ENCODE measurements at regions not wholly inside any gene's neighbourhood (a gene's known extent, or its start where the extent isn't known, plus 50 kb on each side); places are given as distances from the start of the nearest gene placed in this dataset.
"Not testable (repeated sequence)": the region's sequence is repeated elsewhere in the genome, so short reads cannot be mapped to it uniquely, and the experiment has no call there.

DNA sequence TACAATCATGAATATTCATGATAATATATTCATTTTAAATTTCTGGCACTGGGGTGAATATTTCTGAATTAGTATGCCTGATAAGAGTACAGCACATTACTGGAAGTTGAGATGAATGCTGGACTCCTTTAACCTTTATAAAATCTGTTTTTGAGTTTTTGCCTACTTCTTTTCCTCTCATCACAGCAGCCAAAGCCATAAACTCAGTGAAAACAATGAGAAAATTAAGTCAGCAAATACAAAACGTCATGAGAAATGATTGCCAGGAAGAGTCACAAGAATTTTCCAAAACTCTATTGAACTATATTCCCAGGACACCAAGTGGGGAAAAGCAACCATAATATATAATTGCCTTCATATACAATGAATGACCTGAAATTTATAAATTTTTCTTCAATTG is 837.6 kb downstream of the TBC1D32 start:
- no peak for DNase-seq (ENCODE audit: low spot score)

DNA sequence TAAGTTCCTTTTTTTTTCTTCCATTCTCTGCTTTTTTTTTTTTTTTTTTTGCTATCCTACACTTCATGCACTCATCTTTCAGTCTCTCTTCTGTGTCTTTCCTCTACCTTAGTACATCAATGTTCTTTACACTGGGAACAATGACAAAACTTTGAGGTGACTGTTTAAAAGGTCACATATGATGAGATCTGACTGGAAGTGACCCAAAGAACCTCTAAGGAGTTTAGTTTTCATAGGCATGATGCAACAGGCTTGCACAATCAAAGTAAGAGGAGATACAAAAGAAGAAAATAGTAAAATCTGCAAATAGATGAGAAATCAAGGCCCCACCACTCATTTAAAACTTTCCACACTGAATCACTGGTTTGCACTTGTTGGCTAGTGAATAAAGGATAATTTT is 840.8 kb downstream of the TBC1D32 start:
- DNase-seq (ENCODE audit: low spot score) = no peak

DNA sequence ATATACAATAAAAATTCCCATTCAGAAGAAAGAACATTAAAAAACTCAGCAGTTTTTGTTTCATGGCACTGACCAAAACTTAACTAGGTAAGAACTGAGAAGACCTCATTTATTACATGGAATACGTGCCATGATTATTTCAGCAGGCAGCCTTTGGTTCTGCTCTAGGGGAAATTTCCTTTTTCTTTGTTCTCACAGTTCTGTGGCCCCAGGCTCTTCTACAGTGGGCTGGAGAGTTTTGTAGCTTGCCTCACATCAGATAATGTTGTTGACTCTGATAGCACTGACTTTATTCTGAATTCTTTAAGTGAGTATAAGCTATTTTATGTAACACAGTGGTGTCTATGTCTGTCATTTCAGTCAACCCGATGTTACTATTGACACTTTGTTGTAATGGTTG is 844.3 kb downstream of the TBC1D32 start:
- DNase-seq (ENCODE audit: low spot score) = no peak

DNA sequence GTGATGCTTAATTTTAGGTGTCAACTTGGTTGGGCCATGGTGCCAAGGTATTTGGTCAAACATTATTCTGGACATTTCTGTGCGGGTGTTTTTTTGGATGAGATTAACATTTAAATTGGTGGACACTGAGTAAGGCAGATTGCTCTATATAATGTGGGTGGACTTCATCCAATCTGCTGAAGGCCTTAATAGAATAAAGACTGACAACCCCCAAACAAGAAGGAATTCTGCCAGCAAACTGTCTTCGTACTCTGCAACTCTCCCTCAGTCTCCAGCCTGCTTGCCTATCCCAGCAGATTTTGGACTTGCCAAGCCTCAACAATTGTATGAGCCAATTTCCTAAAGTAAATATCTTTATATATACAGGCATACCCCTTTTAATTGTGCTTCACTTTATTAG is 850.1 kb downstream of the TBC1D32 start:
- no peak for DNase-seq (ENCODE audit: low spot score)

DNA sequence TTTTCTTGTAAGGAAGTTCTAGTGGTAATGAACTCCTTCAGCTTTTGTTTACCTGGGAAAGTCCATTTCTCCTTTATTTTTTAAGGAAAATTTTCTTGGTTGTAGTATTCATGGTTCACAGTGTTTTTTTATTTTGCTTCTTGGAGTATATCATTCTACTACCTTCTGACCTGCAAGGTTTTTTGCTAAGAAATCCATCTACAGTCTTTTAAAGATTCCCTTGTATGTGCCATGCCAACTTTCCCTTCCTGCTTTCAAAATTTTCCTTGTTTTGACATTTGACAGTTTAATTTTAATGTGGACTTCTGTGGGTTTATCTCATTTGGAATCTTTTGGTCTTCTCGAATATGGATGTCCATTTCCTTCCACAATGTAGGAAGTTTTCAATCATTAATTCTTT is 855.6 kb downstream of the TBC1D32 start:
- no peak for DNase-seq (ENCODE audit: low spot score)

DNA sequence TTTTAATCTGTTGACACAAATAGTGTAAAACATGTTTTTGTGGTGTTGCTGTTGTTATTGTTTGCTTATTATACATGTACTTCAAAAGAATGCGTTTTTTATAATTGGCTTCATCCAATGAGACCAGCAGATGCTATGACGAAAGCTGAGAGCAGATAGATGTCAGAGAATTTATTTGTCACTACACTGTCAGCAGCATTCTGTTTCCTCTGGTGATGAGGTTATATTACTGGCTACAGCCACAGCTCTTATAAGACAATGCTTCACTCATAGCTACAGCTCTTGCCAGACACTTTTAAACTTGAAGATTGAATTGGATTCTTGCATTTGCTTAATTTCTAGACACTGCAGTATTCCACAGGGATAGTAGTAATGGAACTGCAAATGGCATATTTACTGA is 860.5 kb downstream of the TBC1D32 start:
- no peak for DNase-seq (ENCODE audit: low spot score)

DNA sequence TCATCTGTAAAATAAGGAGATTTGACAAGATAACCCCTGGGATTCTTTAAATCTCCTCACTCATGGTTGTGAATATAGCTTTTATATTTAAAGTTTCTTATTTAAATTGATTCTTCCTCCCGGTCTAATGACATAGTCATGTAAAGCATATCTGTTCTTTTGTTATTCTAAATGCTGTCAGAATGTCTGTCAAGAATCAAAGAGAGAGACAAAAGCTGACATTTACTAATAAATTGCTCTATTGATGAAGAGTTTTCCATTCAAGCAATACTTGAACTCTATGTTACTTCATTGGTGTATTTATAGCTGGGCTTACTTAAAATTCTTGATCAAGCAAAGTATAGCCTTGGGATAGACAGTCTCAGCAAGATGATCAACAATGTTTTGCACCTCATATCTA is 865.8 kb downstream of the TBC1D32 start:
- no peak for DNase-seq (ENCODE audit: low spot score)

DNA sequence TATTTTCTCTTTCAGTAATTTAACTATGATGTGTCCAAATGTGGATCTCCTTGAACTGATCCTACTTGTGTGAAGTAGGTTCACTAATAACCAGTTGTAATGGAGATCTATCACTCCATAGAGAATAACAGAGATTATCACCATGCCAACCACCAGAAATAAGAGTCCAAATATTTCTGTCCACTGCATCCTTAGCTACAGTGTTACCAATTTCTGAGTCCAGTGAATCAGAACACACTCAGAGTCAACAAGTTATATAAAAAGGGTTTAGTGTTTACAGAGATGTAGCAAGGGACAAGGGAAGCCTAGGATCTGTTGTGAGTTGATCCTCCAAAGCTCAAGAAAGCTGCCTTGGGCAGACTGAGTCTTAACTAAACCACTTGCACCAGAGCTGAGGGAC is 882.8 kb downstream of the TBC1D32 start:
- DNase-seq (ENCODE audit: low spot score) = no peak

DNA sequence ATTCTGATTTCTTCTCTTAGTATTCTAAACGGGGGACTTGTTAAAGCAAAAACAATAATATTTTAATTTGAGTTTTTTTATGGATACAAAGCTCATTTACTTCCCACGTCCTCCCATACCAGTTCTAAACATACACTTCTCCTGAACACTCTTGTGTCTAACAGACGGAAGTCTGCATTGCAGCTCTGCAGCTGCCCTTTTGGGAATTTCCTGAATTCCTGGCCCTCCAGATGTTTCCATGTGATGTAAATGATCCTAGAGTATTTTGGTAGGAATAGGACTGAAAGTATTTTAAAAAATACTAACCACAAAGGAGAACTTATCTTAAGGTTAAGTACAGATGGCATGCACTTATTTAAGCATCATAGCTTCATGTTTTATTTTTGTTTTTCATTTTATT is 886.7 kb downstream of the TBC1D32 start:
- no peak for DNase-seq (ENCODE audit: low spot score)

DNA sequence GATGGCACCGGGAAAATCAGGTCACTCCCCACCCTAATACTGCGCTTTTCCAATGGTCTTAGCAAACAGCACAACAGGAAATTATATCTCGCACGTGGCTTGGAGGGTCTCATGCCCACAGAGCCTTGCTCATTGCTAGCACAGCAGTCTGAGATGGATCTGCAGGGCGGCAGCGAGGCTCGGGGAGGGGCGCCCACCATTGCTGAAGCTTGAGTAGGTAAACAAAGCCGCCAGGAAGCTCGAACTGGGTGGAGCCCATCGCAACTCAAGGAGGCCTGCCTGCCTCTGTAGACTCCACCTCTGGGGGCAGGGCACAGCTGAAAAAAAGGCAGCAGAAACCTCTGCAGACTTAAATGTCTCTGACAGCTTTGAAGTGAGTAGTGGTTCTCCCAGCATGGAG is 901.4 kb downstream of the TBC1D32 start:
- DNase-seq (ENCODE audit: low spot score) = not testable (repeated sequence)

DNA sequence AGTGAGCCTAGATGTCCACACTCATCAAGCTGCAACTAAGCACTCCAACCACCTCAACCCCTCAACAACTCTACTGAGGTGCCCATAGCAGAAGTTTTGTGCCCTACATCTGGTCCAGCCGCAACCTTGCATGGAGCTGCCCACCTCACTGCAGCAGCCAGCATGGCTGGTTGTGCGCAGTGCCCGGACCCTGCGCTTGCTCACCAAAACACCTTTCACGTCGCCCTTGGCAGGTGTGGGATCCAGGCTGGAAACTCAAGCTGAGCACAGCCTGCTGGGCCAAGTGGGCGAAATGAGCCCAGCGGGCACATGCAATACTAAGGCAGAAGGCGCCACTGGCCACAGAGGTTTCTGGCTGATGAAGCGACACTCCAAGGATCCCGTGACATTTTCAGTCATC is 902.4 kb downstream of the TBC1D32 start:
- no peak for DNase-seq (ENCODE audit: low spot score)

DNA sequence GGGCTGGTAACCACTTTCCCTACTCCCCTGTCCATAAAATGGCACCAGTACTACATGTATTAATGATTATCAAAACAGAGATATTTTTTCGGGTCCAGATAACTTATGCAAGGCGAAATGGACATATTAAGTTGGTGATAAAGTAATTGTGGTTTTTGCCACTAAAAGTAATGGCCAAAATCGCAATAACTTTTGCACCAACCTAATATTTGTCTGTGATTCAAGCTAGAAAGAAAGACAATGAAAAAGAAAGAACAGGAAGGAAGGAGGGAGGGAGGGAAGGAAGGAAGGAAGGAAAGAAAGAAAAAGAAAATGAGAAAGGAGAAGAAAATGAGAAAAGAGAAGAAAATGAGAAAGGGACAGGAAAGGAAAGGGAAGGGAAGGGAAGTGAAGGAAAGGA is 922.9 kb downstream of the TBC1D32 start:
- DNase-seq (ENCODE audit: low spot score) = no peak

DNA sequence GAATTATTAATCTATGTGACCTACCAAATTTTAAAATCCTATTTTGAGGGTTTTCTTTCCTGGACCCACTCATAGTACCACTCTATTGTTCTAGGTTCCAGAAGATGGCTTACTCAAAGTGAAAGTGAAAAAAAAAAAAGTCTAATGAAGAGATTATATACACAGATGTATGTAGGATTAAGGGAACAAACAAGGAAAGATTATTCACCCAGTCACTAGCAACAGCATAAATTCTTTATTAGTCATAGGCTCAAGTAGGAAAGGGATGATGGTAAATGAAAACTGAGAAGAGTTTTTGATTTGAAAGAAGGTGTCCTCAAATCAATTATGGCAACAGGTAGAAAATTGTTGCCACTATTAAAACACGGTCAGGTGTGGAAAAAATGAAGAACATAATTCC is 923.7 kb downstream of the TBC1D32 start:
- DNase-seq (ENCODE audit: low spot score) = no peak

DNA sequence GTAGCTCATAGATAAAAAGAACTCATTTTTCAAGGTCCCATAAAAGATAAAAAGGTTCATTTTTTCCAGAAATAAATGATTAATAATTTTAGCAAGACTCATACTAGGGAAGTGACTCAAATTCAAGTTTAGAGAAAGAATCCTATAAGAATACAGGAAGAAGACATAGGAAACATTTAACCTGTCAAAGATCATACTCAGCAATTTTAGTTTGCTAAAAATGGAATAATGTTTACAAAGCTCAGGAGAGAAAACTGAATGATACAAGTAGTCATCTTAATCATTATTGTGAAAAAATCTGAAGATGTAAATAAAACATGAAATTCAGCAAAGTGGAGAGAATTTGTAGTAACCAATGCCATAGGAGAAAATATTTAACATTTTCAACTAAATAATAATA is 926.6 kb downstream of the TBC1D32 start:
- DNase-seq (ENCODE audit: low spot score) = no peak

DNA sequence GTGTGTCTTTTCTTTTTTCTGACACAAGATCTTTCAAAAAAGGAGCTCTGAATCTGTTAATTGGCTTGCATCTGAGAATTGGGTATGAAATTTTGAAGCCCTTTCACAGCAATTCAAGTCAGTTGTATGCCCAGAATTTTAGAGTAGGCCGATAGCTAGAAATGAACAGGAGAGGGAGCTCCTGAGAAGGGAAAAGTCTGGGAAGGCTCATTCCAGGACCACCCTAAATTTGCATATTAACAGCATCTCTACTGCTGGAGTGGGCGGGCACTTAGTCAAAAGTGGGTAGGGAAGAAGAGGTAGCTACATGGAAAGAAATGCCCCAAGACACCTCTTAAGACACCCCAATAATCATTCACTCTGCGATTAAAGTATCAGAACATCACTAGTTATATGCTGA is 928.3 kb downstream of the TBC1D32 start:
- DNase-seq (ENCODE audit: low spot score) = no peak

DNA sequence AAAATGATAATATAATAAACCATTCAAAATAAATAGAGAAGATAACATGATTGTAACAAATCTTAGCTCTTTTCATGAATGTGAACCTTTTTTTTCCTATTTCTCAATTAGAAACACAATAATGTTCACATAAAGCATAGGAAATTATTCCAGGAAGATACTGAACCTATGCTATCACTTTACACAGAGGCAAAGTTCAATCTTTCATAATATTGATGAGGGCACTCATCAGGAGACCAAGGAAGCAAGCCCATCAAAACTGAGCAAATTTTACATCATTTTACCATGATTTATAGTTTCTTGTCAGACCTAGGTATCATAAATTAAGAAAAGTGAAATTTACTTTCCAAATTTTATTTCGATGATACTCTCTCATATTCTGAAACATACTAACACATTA is 938.5 kb downstream of the TBC1D32 start:
- no peak for DNase-seq (ENCODE audit: low spot score)

DNA sequence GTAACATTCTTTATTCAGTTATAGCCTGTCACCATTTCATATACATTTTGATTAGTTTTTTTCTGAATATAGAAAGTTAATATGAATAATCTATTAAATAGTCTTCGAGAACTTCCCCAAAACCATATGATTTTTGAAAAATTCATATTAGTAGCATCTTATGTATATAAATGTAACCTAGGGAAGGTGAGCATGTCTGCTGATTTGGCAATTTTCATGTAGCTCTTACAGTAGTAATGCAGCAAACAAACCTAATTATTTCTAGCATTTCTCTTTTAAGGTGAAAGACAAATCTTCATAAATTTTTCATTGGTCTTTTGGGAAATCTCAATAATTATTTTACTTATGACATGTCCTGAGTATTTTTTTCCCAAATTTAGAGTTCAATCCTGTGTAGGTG is 939.0 kb downstream of the TBC1D32 start:
- no peak for DNase-seq (ENCODE audit: low spot score)

DNA sequence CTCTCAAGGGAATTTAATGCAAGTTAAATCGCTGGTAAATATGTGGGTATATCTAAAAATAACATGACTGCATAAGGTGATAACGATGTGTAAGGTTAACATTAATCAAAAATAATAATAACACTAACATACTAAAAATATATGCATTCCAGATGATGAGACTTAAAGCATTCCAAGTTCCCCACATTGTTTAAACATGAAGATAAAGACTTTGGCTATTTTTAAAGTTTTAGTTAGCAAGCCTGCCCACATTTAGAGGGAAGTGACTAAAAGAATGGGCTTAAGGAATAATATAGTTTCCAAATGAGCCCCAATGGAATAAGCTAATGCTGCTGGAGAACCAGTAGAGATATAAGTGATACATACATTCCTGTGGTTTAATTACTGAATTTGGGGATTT is 941.3 kb downstream of the TBC1D32 start:
- no peak for DNase-seq (ENCODE audit: low spot score)

DNA sequence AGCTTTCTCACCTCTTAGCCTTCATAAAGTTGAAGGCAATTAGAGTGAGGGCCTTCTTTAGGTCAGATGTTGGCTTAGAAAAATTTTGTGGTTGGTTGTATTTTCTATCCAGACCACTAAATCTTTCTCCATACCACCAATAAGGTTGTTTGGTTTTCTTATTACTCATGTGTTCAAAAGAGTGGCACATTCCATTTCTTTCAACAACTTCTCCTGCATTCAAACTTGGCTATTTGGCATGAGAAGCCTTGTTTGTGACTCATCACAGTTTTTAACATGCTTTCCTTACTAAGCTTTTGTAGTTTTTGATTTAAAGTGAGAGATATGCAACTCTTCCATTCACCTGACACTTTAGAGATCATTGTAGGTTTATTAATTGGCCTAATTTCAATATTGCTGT is 949.6 kb downstream of the TBC1D32 start:
- no peak for DNase-seq (ENCODE audit: low spot score)

DNA sequence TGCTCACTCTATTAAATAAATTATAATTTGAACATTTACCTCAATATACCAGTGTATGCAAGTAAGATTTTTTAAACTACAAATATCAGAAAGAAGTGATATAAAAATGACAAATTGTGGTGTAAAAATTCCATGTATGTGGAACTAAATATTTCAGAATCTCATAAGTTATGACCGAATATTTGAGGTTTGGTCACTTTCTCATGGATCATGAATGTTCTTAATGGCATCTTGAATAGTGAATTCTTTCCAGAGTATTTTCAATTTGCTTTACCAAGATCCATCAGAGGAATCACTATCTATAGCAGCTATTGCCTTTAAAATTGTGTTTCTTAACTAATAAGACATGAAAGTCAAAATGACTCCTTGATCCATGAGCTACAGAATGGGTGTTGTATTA is 950.6 kb downstream of the TBC1D32 start:
- DNase-seq (ENCODE audit: low spot score) = no peak

DNA sequence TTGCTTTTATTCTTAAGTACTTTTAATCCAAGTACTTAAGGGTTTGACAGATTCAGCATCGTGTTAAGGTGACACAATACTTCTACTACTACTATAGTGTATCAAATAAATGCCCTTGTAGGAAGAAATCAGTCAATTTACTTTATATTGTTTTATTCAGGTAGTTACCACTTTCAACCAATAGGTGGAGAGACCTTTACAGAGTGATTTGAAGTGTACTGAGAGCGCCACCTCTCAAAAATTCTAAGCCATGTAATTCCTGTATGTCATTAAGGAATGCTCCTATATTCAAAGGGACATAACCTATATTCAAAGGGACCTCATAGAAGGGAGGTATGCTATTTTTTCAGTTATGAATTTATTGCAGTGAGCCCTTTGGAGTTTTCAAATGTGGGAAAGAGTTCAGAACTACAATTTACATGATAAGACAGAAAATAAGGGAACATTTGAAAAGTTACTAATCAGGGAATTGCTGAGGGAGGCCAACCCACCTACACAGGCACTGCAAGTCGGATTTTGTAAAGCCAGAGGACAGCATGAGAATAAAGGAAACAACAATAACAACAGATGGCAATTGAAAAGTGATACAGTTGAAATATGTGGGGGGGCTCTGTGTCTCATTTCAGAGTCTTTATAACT is 955.6 kb downstream of the TBC1D32 start:
- DNase-seq (ENCODE audit: low spot score) = peak; percentile 45

DNA sequence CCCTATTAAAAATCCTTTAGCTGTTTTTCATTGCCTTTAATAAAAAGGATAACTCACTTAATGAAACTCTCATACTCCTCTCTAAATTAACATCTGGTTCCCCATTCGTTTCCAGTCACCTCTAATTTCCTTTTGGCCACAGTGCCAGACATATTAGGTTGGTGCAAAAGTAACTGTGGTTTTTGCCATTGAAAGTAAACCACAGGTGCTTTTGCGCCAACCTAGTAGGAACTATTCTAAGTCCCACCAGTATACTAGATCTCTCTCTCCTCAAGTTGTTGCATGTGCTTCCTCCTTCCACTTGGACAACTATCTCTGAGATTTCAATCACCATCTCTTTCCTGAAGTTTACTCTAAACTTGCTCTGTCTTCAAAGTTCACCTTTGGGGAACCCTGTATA is 961.1 kb downstream of the TBC1D32 start:
- no peak for DNase-seq (ENCODE audit: low spot score)

DNA sequence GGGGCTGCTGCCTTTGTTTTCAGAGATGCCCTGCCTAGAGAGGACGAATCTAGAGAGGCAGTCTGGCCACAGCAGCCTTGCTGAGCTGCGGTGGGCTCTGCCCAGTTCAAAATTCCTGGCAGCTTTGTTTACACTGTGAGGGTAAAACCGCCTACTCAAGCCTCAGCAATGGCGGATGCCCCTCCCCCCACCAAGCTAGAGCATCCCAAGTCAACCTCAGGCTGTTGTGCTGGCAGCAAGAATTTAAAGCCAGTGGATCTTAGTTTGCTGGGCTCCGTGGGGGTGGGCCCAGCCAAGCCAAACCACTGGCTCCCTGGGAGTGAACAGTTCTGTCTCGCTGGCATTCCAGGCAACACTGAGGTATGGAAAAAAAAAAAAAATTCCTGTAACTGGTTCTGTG is 970.9 kb downstream of the TBC1D32 start:
- DNase-seq (ENCODE audit: low spot score) = no peak

DNA sequence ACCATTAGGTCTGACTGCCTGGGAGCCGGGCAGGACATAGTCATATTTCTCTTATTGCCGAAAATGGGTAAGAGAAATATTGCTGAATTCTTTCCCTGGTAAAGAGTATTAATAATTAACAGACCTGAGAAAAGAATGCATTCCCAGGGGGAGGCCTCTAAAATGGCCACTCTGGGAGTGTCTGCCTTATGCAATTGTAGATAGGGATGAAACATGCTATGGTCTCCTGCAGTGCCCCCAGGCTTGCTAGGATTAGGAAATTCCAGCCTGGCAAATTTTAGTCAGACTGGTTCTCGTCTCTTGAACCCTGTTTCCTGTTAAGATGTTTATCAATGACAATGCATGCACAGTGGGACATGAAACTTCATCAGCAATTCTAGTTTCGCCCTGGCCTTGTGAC is 975.7 kb downstream of the TBC1D32 start:
- not testable (repeated sequence) for DNase-seq (ENCODE audit: low spot score)

DNA sequence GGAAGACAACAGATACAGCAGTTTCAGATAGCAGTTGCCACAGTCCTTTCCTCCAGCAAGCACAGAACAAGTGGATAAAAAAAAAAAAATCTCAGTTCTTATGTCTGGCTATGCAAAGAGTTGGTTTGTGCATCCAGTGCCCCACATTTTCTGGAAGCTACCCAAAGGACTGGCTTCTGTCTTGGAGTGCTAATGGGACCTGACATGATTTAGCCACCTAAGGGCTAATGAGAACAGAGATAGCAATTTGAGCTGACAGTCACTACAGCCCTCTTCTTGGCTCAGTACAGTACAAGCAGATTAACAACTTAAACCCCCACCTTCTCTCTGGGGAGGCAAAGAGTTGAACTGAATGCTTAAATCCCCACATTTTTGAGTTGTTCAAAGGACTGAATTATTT is 976.8 kb downstream of the TBC1D32 start:
- no peak for DNase-seq (ENCODE audit: low spot score)

Data from LoVo (cell line).